SK-N-SH (cell line): ENCODE measurements at regions not wholly inside any gene's neighbourhood (a gene's known extent, or its start where the extent isn't known, plus 50 kb on each side); places are given as distances from the start of the nearest gene placed in this dataset.

Experiments used
- CHD2 ChIP-seq: fragments of 150-350 bp; IDR thresholded peaks from 2 replicates; pipeline ENCODE4 v1.6.1; 2018; ENCODE audit warnings: low read length; ENCODE audit not compliant: partially characterized antibody
- CTCF ChIP-seq: fragments of 200-600 bp; sonication (generic); IDR thresholded peaks from 2 replicates; pipeline ENCODE4 v1.6.1; 2017; ENCODE audit warnings: antibody characterized with exemption, mild to moderate bottlenecking, moderate library complexity
- EZH2phosphoT487 ChIP-seq: fragments of 200-600 bp; sonication (generic); IDR thresholded peaks from 2 replicates; pipeline ENCODE4 v1.6.1; 2017; ENCODE audit warnings: low read depth, mixed run types, mild to moderate bottlenecking, antibody characterized with exemption, moderate library complexity, borderline replicate concordance
- FOXM1 ChIP-seq: IDR thresholded peaks from 2 replicates; pipeline ENCODE4 v1.4.0; 2012; ENCODE audit warnings: low read depth, mild to moderate bottlenecking
- GABPA ChIP-seq: IDR thresholded peaks from 2 replicates; pipeline ENCODE4 v1.4.0; 2012; ENCODE audit warnings: low read depth, mild to moderate bottlenecking
- MXI1 ChIP-seq: IDR thresholded peaks from 2 replicates; pipeline ENCODE4 v1.6.1; 2012; ENCODE audit warnings: mild to moderate bottlenecking, low read depth, low read length, improper control_type of control experiment
- NFIC ChIP-seq: IDR thresholded peaks from 2 replicates; pipeline ENCODE4 v1.4.0; 2012; ENCODE audit warnings: borderline replicate concordance
- NRF1 ChIP-seq: IDR thresholded peaks from 2 replicates; pipeline ENCODE4 v1.6.1; 2012; ENCODE audit warnings: low read depth, mild to moderate bottlenecking, low read length
- PBX3 ChIP-seq: IDR thresholded peaks from 2 replicates; pipeline ENCODE4; 2012
- POLR2AphosphoS5 ChIP-seq: IDR thresholded peaks from 2 replicates; pipeline ENCODE4 v1.6.1; 2012; ENCODE audit warnings: low read depth, low read length
- RAD21 ChIP-seq: IDR thresholded peaks from 2 replicates; pipeline ENCODE4 v1.6.1; 2012; ENCODE audit warnings: mild to moderate bottlenecking, low read length
- REST ChIP-seq: IDR thresholded peaks from 2 replicates; pipeline ENCODE4 v1.6.1; 2012; ENCODE audit warnings: mild to moderate bottlenecking, low read depth, low read length, moderate library complexity
- SMC3 ChIP-seq: IDR thresholded peaks from 2 replicates; pipeline ENCODE4 v1.6.1; 2012; ENCODE audit warnings: low read depth, low read length, improper control_type of control experiment
- TCF12 ChIP-seq: IDR thresholded peaks from 2 replicates; pipeline ENCODE4 v1.4.0; 2012
- TEAD4 ChIP-seq: IDR thresholded peaks from 2 replicates; pipeline ENCODE4 v1.4.0; 2012; ENCODE audit warnings: mild to moderate bottlenecking, borderline replicate concordance; ENCODE audit not compliant: insufficient read depth
- ZBTB33 ChIP-seq: IDR thresholded peaks from 2 replicates; pipeline ENCODE4 v1.4.0; 2012; ENCODE audit warnings: low read depth, borderline replicate concordance

- no peak for TF ChIP-seq ZBTB33
- no peak for TF ChIP-seq POLR2AphosphoS5
- no peak for TF ChIP-seq GABPA
- TF ChIP-seq RAD21, result peak; percentile 84
- no peak for TF ChIP-seq NRF1
- no peak for TF ChIP-seq EZH2phosphoT487
- TF ChIP-seq TCF12, result no peak
- no peak for TF ChIP-seq PBX3
- TF ChIP-seq SMC3, result peak; percentile 82
- peak; percentile 87 for TF ChIP-seq CTCF
- no peak for TF ChIP-seq CHD2
- TF ChIP-seq REST, result no peak
- TF ChIP-seq MXI1, result peak; percentile 42; the same call in 1 of the 2 replicates
- TF ChIP-seq FOXM1, result no peak
- no peak for TF ChIP-seq TEAD4
- TF ChIP-seq NFIC, result no peak
These were observed 66.6 kb upstream of the CCDC167 start (continued) for GRCh38 chr6:37566111-37566949.
